SK-N-SH (cell line): ENCODE measurements at regions not wholly inside any gene's neighbourhood (a gene's known extent, or its start where the extent isn't known, plus 50 kb on each side); places are given as distances from the start of the nearest gene placed in this dataset.

Source experiments
- CTCF ChIA-PET: fragments of 300-600, 350-600 bp; formaldehyde crosslinking; extraction: SDS; loops from one replicate; lab custom pipeline; 2021; lab: Yijun Ruan, JAX
- POLR2A ChIA-PET: fragments of 350-600 bp; sonication (Branson Sonifier 250); formaldehyde crosslinking; extraction: SDS; loops from one replicate; lab custom pipeline; 2020; ENCODE audit warnings: antibody characterized with exemption, inconsistent platforms; lab: Yijun Ruan, JAX
- DNase-seq: peaks from one replicate; pipeline ENCODE4 v3.0.0; 2012
- H2AFZ ChIP-seq: fragments of 200-600 bp; sonication (generic); 2 replicates; pipeline ENCODE4 v1.8.1; 2016; ENCODE audit warnings: antibody characterized with exemption, mild to moderate bottlenecking, low read depth
- H3F3A ChIP-seq: fragments of 200-600 bp; sonication (generic); replicated peaks from 2 replicates; pipeline ENCODE3; 2016; ENCODE audit warnings: antibody characterized with exemption, mild to moderate bottlenecking; ENCODE audit not compliant: insufficient read depth
- H3K27ac ChIP-seq, 2 experiments: fragments of 200-500 bp in 1 of 2; fragments of 200-600 bp in 1 of 2; sonication (Bioruptor generic) in 1 of 2; sonication (generic), shearing (Covaris generic) in 1 of 2; 2 replicates each; pipeline versions ENCODE4 v1.5.1 to v1.6.1; 2014 to 2016; ENCODE audit warnings: low read depth in 2 of 2, inconsistent platforms in 1 of 2, low read length in 1 of 2, mild to moderate bottlenecking in 1 of 2, mixed read lengths in 1 of 2
- H3K27me3 ChIP-seq: fragments of 200-600 bp; sonication (generic), shearing (Covaris generic); 2 replicates; pipeline ENCODE4 v1.6.1; 2016; ENCODE audit warnings: mixed run types; ENCODE audit not compliant: insufficient read depth
- H3K36me3 ChIP-seq, 2 experiments: fragments of 200-500 bp in 1 of 2; fragments of 200-600 bp in 1 of 2; sonication (Bioruptor generic) in 1 of 2; sonication (generic) in 1 of 2; replicated peaks in 1 of 2; 2 replicates each; pipeline versions ENCODE3 to v1.5.1; 2014 to 2016; ENCODE audit warnings: low read length in 1 of 2, mild to moderate bottlenecking in 1 of 2; ENCODE audit not compliant: insufficient read depth in 2 of 2, control insufficient read depth in 1 of 2
- H3K4me1 ChIP-seq, 2 experiments: fragments of 200-500 bp in 1 of 2; fragments of 200-600 bp in 1 of 2; sonication (Bioruptor generic) in 1 of 2; sonication (generic), shearing (Covaris generic) in 1 of 2; 2 replicates each; pipeline versions ENCODE4 v1.5.1 to v1.6.1; 2014 to 2016; ENCODE audit warnings: low read depth in 1 of 2, low read length in 1 of 2, mixed run types in 1 of 2; ENCODE audit not compliant: insufficient read depth in 2 of 2, control insufficient read depth in 1 of 2
- H3K4me2 ChIP-seq: fragments of 200-600 bp; sonication (generic), shearing (Covaris generic); 2 replicates; pipeline ENCODE4 v1.6.1; 2017; ENCODE audit warnings: mixed run types
- H3K4me3 ChIP-seq, 2 experiments: fragments of 200-500 bp in 1 of 2; fragments of 200-600 bp in 1 of 2; sonication (Bioruptor generic) in 1 of 2; sonication (generic), shearing (Covaris generic) in 1 of 2; 2 replicates each; pipeline versions ENCODE4 v1.5.1 to v1.8.1; 2014 to 2016; ENCODE audit warnings: low read depth in 2 of 2, inconsistent platforms in 1 of 2, low read length in 1 of 2, mild to moderate bottlenecking in 1 of 2, mixed read lengths in 1 of 2, moderate library complexity in 1 of 2
- H3K79me2 ChIP-seq: fragments of 200-600 bp; sonication (generic); 2 replicates; pipeline ENCODE4 v1.8.1; 2017; ENCODE audit warnings: mild to moderate bottlenecking; ENCODE audit not compliant: insufficient read depth
- H3K9ac ChIP-seq: fragments of 200-600 bp; sonication (generic); 2 replicates; pipeline ENCODE4 v1.6.1; 2017; ENCODE audit warnings: mixed run types
- H3K9me2 ChIP-seq: fragments of 200-600 bp; sonication (generic); 2 replicates; pipeline ENCODE4 v1.6.1; 2017; ENCODE audit warnings: mixed run types
- H3K9me3 ChIP-seq: fragments of 200-600 bp; sonication (generic); 2 replicates; pipeline ENCODE4 v1.6.1; 2017; ENCODE audit warnings: mixed run types, mild to moderate bottlenecking, moderate library complexity
- H4K20me1 ChIP-seq: fragments of 200-600 bp; sonication (generic); 2 replicates; pipeline ENCODE4 v1.6.1; 2017; ENCODE audit warnings: mild to moderate bottlenecking, mixed run types; ENCODE audit not compliant: insufficient read depth
- EP300 ChIP-seq, 2 experiments: IDR thresholded peaks; 2 replicates each; pipeline versions ENCODE4 v1.4.0 to v1.6.1; 2012; ENCODE audit warnings: borderline replicate concordance in 1 of 2, low read depth in 1 of 2, low read length in 1 of 2
- EZH2phosphoT487 ChIP-seq: fragments of 200-600 bp; sonication (generic); IDR thresholded peaks from 2 replicates; pipeline ENCODE4 v1.6.1; 2017; ENCODE audit warnings: low read depth, mixed run types, mild to moderate bottlenecking, antibody characterized with exemption, moderate library complexity, borderline replicate concordance
- FOSL2 ChIP-seq: IDR thresholded peaks from 2 replicates; pipeline ENCODE4 v1.4.0; 2012; ENCODE audit warnings: low read depth, mild to moderate bottlenecking, moderate library complexity, borderline replicate concordance
- FOXM1 ChIP-seq: IDR thresholded peaks from 2 replicates; pipeline ENCODE4 v1.4.0; 2012; ENCODE audit warnings: low read depth, mild to moderate bottlenecking
- GABPA ChIP-seq: IDR thresholded peaks from 2 replicates; pipeline ENCODE4 v1.4.0; 2012; ENCODE audit warnings: low read depth, mild to moderate bottlenecking
- GATA2 ChIP-seq: sonication (generic); formaldehyde crosslinking; IDR thresholded peaks from 2 replicates; pipeline ENCODE4 v1.5.0; 2020; ENCODE audit warnings: mild to moderate bottlenecking, missing genetic modification reagents
- MEF2A ChIP-seq: IDR thresholded peaks from 2 replicates; pipeline ENCODE4 v1.4.0; 2012; ENCODE audit warnings: low read depth, borderline replicate concordance
- MXI1 ChIP-seq: IDR thresholded peaks from 2 replicates; pipeline ENCODE4 v1.6.1; 2012; ENCODE audit warnings: mild to moderate bottlenecking, low read depth, low read length, improper control_type of control experiment
- NFIC ChIP-seq: IDR thresholded peaks from 2 replicates; pipeline ENCODE4 v1.4.0; 2012; ENCODE audit warnings: borderline replicate concordance
- NRF1 ChIP-seq: IDR thresholded peaks from 2 replicates; pipeline ENCODE4 v1.6.1; 2012; ENCODE audit warnings: low read depth, mild to moderate bottlenecking, low read length
- RFX5 ChIP-seq: IDR thresholded peaks from 2 replicates; pipeline ENCODE4 v1.6.1; 2012; ENCODE audit warnings: mild to moderate bottlenecking, improper control_type of control experiment, low read length
- RXRA ChIP-seq: IDR thresholded peaks from 2 replicates; pipeline ENCODE4 v1.4.0; 2012; ENCODE audit warnings: low read depth, mild to moderate bottlenecking, borderline replicate concordance
- SIN3A ChIP-seq: IDR thresholded peaks from 2 replicates; pipeline ENCODE4 v1.6.1; 2012; ENCODE audit warnings: low read depth, mild to moderate bottlenecking, low read length, moderate library complexity, borderline replicate concordance
- SMC3 ChIP-seq: IDR thresholded peaks from 2 replicates; pipeline ENCODE4 v1.6.1; 2012; ENCODE audit warnings: low read depth, low read length, improper control_type of control experiment
- TCF12 ChIP-seq: IDR thresholded peaks from 2 replicates; pipeline ENCODE4 v1.4.0; 2012
- TEAD4 ChIP-seq: IDR thresholded peaks from 2 replicates; pipeline ENCODE4 v1.4.0; 2012; ENCODE audit warnings: mild to moderate bottlenecking, borderline replicate concordance; ENCODE audit not compliant: insufficient read depth
- YY1 ChIP-seq: IDR thresholded peaks from 2 replicates; pipeline ENCODE4 v1.4.0; 2012; ENCODE audit warnings: low read depth, mild to moderate bottlenecking
- WGBS: methylation state at CpG from one replicate; pipeline ENCODE4 v1.1.6; 2017; ENCODE audit warnings: low lambda C conversion rate; 5-methylcytosine and 5-hydroxymethylcytosine counted together
- TF ChIP-seq, protein P1 (sequence below): IDR thresholded peaks from 2 replicates; pipeline ENCODE4 v1.4.0; 2012; ENCODE audit warnings: low read depth, borderline replicate concordance
- TF ChIP-seq, protein P2 (sequence below): IDR thresholded peaks from 2 replicates; pipeline ENCODE4 v1.6.1; 2012; ENCODE audit warnings: mild to moderate bottlenecking, low read depth, low read length, moderate library complexity
- TF ChIP-seq, protein P3 (sequence below): fragments of 150-350 bp; IDR thresholded peaks from 2 replicates; pipeline ENCODE4 v1.6.1; 2017; ENCODE audit warnings: antibody characterized with exemption, low read length, low read depth, borderline replicate concordance
- TF ChIP-seq, protein P4 (sequence below): fragments of 200-600 bp; sonication (generic); IDR thresholded peaks from 2 replicates; pipeline ENCODE4 v1.6.1; 2017; ENCODE audit warnings: antibody characterized with exemption, mild to moderate bottlenecking, moderate library complexity

DNA sequence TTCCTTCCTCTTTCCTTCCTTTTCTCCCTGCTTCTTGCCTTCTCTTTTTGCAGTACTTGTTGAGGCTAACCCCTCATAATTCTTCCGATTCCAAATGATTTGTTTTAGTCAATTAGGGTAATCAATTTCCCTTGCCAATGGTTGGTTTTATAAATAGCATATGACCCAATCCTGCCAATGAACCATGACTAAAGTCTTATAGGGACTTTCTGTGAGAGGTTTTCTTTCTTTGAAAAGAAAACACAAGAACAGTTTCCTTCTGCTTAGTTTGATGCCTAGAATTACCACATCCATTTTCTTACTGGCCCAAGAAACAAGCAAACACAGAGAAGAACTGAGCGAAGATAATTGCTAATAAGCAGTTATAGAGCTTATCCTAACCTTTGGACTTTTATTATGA lies 292.5 kb upstream of the SATB1 start:
- Histone ChIP-seq H3K27me3 (no peaks in the 10 kb centered on the region), H3K9ac (no peak overlapping the region), H3K36me3 (no peaks in the 10 kb centered on the region), H3K9me2 (no peaks in the 10 kb centered on the region), H3K4me2 (no peak overlapping the region), H4K20me1 (no peaks in the 10 kb centered on the region), H2AFZ (no peak overlapping the region), H3F3A (no peaks in the 10 kb centered on the region), H3K4me3 (no peak overlapping the region), H3K4me1 (no peaks in the 10 kb centered on the region), H3K9me3 (no peaks in the 10 kb centered on the region), H3K79me2 (no peaks in the 10 kb centered on the region), H3K27ac (no peak overlapping the region)
- ChIA-PET CTCF (interaction anchor here (0.6 kb wide), 1 partner anchor 834 kb away, joined by 3 read pairs; no protein-coding TSS in a partner anchor), POLR2A (no interaction called here)
- no peak for DNase-seq
- WGBS, result 56% methylated on average over 2 of the region's 2 CpGs
- TF ChIP-seq MEF2A, result no peak
- TF ChIP-seq, protein P1, sequence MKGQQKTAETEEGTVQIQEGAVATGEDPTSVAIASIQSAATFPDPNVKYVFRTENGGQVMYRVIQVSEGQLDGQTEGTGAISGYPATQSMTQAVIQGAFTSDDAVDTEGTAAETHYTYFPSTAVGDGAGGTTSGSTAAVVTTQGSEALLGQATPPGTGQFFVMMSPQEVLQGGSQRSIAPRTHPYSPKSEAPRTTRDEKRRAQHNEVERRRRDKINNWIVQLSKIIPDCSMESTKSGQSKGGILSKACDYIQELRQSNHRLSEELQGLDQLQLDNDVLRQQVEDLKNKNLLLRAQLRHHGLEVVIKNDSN, result no peak
- no peak for TF ChIP-seq FOSL2
- TF ChIP-seq TEAD4, result no peak
- TF ChIP-seq YY1, result no peak
- no peak for TF ChIP-seq MXI1
- TF ChIP-seq RFX5, result no peak
- TF ChIP-seq, protein P2, sequence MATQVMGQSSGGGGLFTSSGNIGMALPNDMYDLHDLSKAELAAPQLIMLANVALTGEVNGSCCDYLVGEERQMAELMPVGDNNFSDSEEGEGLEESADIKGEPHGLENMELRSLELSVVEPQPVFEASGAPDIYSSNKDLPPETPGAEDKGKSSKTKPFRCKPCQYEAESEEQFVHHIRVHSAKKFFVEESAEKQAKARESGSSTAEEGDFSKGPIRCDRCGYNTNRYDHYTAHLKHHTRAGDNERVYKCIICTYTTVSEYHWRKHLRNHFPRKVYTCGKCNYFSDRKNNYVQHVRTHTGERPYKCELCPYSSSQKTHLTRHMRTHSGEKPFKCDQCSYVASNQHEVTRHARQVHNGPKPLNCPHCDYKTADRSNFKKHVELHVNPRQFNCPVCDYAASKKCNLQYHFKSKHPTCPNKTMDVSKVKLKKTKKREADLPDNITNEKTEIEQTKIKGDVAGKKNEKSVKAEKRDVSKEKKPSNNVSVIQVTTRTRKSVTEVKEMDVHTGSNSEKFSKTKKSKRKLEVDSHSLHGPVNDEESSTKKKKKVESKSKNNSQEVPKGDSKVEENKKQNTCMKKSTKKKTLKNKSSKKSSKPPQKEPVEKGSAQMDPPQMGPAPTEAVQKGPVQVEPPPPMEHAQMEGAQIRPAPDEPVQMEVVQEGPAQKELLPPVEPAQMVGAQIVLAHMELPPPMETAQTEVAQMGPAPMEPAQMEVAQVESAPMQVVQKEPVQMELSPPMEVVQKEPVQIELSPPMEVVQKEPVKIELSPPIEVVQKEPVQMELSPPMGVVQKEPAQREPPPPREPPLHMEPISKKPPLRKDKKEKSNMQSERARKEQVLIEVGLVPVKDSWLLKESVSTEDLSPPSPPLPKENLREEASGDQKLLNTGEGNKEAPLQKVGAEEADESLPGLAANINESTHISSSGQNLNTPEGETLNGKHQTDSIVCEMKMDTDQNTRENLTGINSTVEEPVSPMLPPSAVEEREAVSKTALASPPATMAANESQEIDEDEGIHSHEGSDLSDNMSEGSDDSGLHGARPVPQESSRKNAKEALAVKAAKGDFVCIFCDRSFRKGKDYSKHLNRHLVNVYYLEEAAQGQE, result no peak
- no peak for TF ChIP-seq EZH2phosphoT487
- no peak for TF ChIP-seq SMC3
- TF ChIP-seq FOXM1, result no peak
- no peak for TF ChIP-seq EP300 (IDR thresholded peaks at IDR 0.05; ENCODE audit: borderline replicate concordance in 1 of 2, low read depth in 1 of 2, low read length in 1 of 2)
- no peak for TF ChIP-seq GABPA
- TF ChIP-seq NFIC, result no peak
- TF ChIP-seq TCF12, result no peak

DNA sequence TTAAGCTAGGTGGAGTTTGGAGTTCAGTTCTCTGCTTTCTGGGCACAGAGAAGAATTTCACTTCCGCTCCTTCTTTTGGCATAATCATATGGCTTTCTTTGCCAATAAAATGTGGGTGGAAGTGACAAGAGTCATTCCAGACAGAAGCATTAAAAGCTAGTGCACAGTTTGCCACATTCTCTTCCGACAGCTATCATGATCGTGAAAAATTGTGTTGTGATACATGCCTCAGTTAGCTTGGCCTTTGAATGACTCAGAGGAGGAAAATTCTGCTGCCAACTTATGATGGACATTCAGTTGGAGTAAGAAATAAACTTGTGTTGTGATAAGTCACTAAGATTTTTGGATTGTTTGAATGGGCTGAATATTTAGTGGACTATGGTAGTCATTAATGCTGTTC lies 291.7 kb upstream of the SATB1 start:
- no peaks in the 10 kb centered on the region for H3K79me2 ChIP-seq
- 40% methylated on average over 3 of the region's 3 CpGs for WGBS
- H3K4me2 ChIP-seq, result no peak overlapping the region
- H3K27me3 ChIP-seq, result no peaks in the 10 kb centered on the region
- no peak overlapping the region for H3K4me3 ChIP-seq
- no peaks in the 10 kb centered on the region for H3K9me2 ChIP-seq
- POLR2A ChIA-PET, result interaction anchor here (0.6 kb wide), 1 partner anchor 10 kb away, joined by 3 read pairs; no protein-coding TSS in a partner anchor
- H4K20me1 ChIP-seq, result no peaks in the 10 kb centered on the region
- H3K4me1 ChIP-seq, result no peaks in the 10 kb centered on the region
- H3F3A ChIP-seq, result no peaks in the 10 kb centered on the region
- CTCF ChIA-PET, result interaction anchor here (1.4 kb wide), 1 partner anchor 13 kb away, joined by 4 read pairs; no protein-coding TSS in a partner anchor
- no peak overlapping the region for H2AFZ ChIP-seq
- H3K9me3 ChIP-seq, result no peaks in the 10 kb centered on the region
- no peak for DNase-seq
- no peaks in the 10 kb centered on the region for H3K36me3 ChIP-seq
- no peak overlapping the region for H3K9ac ChIP-seq
- no peak overlapping the region for H3K27ac ChIP-seq
- no peak for TF ChIP-seq GATA2 (CRISPR knock-in tag)
- TF ChIP-seq RXRA, result no peak
- TF ChIP-seq, protein P3, sequence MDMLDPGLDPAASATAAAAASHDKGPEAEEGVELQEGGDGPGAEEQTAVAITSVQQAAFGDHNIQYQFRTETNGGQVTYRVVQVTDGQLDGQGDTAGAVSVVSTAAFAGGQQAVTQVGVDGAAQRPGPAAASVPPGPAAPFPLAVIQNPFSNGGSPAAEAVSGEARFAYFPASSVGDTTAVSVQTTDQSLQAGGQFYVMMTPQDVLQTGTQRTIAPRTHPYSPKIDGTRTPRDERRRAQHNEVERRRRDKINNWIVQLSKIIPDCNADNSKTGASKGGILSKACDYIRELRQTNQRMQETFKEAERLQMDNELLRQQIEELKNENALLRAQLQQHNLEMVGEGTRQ, result no peak
- TF ChIP-seq, protein P1, result no peak
- no peak for TF ChIP-seq TEAD4
- TF ChIP-seq GABPA, result no peak
- TF ChIP-seq RFX5, result no peak
- TF ChIP-seq SIN3A, result no peak
- TF ChIP-seq, protein P4, sequence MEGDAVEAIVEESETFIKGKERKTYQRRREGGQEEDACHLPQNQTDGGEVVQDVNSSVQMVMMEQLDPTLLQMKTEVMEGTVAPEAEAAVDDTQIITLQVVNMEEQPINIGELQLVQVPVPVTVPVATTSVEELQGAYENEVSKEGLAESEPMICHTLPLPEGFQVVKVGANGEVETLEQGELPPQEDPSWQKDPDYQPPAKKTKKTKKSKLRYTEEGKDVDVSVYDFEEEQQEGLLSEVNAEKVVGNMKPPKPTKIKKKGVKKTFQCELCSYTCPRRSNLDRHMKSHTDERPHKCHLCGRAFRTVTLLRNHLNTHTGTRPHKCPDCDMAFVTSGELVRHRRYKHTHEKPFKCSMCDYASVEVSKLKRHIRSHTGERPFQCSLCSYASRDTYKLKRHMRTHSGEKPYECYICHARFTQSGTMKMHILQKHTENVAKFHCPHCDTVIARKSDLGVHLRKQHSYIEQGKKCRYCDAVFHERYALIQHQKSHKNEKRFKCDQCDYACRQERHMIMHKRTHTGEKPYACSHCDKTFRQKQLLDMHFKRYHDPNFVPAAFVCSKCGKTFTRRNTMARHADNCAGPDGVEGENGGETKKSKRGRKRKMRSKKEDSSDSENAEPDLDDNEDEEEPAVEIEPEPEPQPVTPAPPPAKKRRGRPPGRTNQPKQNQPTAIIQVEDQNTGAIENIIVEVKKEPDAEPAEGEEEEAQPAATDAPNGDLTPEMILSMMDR, result no peak
- TF ChIP-seq NRF1, result no peak
- no peak for TF ChIP-seq EZH2phosphoT487
